Keratinocyte (primary cell): ENCODE measurements at regions not wholly inside any gene's neighbourhood (a gene's known extent, or its start where the extent isn't known, plus 50 kb on each side); places are given as distances from the start of the nearest gene placed in this dataset.

Experiments used
- DNase-seq: peaks from one replicate; pipeline ENCODE4 v3.0.0-alpha.2; 2011; ENCODE audit warnings: low read depth, missing footprints, low spot score
- FAIRE-seq: peaks from 2 replicates; lab custom pipeline; 2011; peaks lifted over from hg19 to GRCh38; lab: Jason Lieb, UNC
- H2AFZ ChIP-seq: 2 replicates; pipeline ENCODE4 v1.6.0; 2012; ENCODE audit warnings: low read length, control low read depth, inconsistent platforms; ENCODE audit not compliant: control insufficient read depth
- H3K27ac ChIP-seq: 2 replicates; pipeline ENCODE4 v1.5.1; 2011; ENCODE audit warnings: low read length; ENCODE audit not compliant: control insufficient read depth, insufficient read depth
- H3K27me3 ChIP-seq: 3 replicates; pipeline ENCODE4 v1.6.0; 2011; ENCODE audit warnings: low read length; ENCODE audit not compliant: control insufficient read depth, insufficient read depth; ENCODE audit errors: extremely low read depth
- H3K36me3 ChIP-seq, 2 experiments: 2 replicates in 1 of 2; 3 replicates in 1 of 2; pipeline ENCODE4 v1.5.1; 2011; ENCODE audit warnings: low read length in 2 of 2, mild to moderate bottlenecking in 1 of 2; ENCODE audit not compliant: control insufficient read depth in 2 of 2, insufficient read depth in 2 of 2; ENCODE audit errors: extremely low read depth in 1 of 2
- H3K4me1 ChIP-seq: 3 replicates; pipeline ENCODE4 v1.5.1; 2011; ENCODE audit warnings: low read length; ENCODE audit not compliant: control insufficient read depth, insufficient read depth; ENCODE audit errors: extremely low read depth
- H3K4me2 ChIP-seq: 3 replicates; pipeline ENCODE4 v1.6.0; 2011; ENCODE audit warnings: low read depth, low read length; ENCODE audit not compliant: control insufficient read depth, insufficient read depth; ENCODE audit errors: extremely low read depth
- H3K4me3 ChIP-seq, 3 experiments: fragments of 200-600 bp in 1 of 3; sonication (generic) in 1 of 3; 2 replicates in 2 of 3; 3 replicates in 1 of 3; pipeline ENCODE4 v1.5.1; 2011 to 2016; ENCODE audit warnings: low read length in 3 of 3, mild to moderate bottlenecking in 3 of 3, control low read depth in 2 of 3, inconsistent platforms in 1 of 3, low read depth in 1 of 3, mixed read lengths in 1 of 3, mixed run types in 1 of 3, moderate library complexity in 1 of 3; ENCODE audit not compliant: control insufficient read depth in 2 of 3, insufficient read depth in 2 of 3; ENCODE audit errors: extremely low read depth in 1 of 3
- H3K79me2 ChIP-seq: 2 replicates; pipeline ENCODE4 v1.6.0; 2012; ENCODE audit warnings: low read length; ENCODE audit not compliant: control insufficient read depth, insufficient read depth
- H3K9ac ChIP-seq: 3 replicates; pipeline ENCODE4 v1.6.0; 2011; ENCODE audit warnings: low read length; ENCODE audit not compliant: control insufficient read depth, insufficient read depth; ENCODE audit errors: extremely low read depth
- H3K9me1 ChIP-seq: 3 replicates; pipeline ENCODE4 v1.6.0; 2011; ENCODE audit warnings: low read length; ENCODE audit not compliant: control insufficient read depth, insufficient read depth; ENCODE audit errors: extremely low read depth
- H3K9me3 ChIP-seq: 2 replicates; pipeline ENCODE4 v1.5.1; 2012; ENCODE audit warnings: low read depth, low read length; ENCODE audit not compliant: control insufficient read depth
- H4K20me1 ChIP-seq: 3 replicates; pipeline ENCODE4 v1.6.0; 2011; ENCODE audit warnings: low read length; ENCODE audit not compliant: control insufficient read depth, insufficient read depth; ENCODE audit errors: extremely low read depth
- EZH2 ChIP-seq: IDR thresholded peaks from one replicate; pipeline ENCODE4 v1.6.1; 2012; ENCODE audit warnings: inconsistent platforms, mild to moderate bottlenecking, low read length, moderate library complexity
- dilution Hi-C: fragments of 300-500 bp; cut with MboI; formaldehyde crosslinking; loops from one replicate; pipeline ENCODE4 v1.7.0; 2020; ENCODE audit warnings: low sequenced_read_pairs; ENCODE audit not compliant: extremely low pct_ligation_motif_present
- TF ChIP-seq, protein P1 (sequence below), 3 experiments: IDR thresholded peaks in 1 of 3; conservative IDR thresholded peaks in 1 of 3; optimal IDR thresholded peaks in 1 of 3; 2 replicates in 2 of 3; 3 replicates in 1 of 3; pipeline versions ENCODE3 to v1.5.1; 2011; ENCODE audit warnings: low read length in 3 of 3, mild to moderate bottlenecking in 3 of 3, moderate library complexity in 2 of 3, control low read depth in 1 of 3, inconsistent platforms in 1 of 3; ENCODE audit not compliant: insufficient read depth in 2 of 3; ENCODE audit errors: extremely low read depth in 1 of 3

GRCh38 chr2:120959426-120959825 lies 223.8 kb downstream of the GLI2 start:
- no peaks in the 10 kb centered on the region for H3K36me3 ChIP-seq
- H4K20me1 ChIP-seq, result no peaks in the 10 kb centered on the region
- H3K4me1 ChIP-seq, result peaks cover 17% of the 10 kb centered on the region
- no peak for TF ChIP-seq EZH2
- TF ChIP-seq, protein P1, sequence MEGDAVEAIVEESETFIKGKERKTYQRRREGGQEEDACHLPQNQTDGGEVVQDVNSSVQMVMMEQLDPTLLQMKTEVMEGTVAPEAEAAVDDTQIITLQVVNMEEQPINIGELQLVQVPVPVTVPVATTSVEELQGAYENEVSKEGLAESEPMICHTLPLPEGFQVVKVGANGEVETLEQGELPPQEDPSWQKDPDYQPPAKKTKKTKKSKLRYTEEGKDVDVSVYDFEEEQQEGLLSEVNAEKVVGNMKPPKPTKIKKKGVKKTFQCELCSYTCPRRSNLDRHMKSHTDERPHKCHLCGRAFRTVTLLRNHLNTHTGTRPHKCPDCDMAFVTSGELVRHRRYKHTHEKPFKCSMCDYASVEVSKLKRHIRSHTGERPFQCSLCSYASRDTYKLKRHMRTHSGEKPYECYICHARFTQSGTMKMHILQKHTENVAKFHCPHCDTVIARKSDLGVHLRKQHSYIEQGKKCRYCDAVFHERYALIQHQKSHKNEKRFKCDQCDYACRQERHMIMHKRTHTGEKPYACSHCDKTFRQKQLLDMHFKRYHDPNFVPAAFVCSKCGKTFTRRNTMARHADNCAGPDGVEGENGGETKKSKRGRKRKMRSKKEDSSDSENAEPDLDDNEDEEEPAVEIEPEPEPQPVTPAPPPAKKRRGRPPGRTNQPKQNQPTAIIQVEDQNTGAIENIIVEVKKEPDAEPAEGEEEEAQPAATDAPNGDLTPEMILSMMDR (optimal IDR thresholded peaks at IDR 0.05 in 1 of 3, IDR thresholded peaks at IDR 0.05 in 1 of 3, conservative IDR thresholded peaks at IDR 0.05 in 1 of 3; ENCODE audit: extremely low read depth in 1 of 3, insufficient read depth in 2 of 3, low read length in 3 of 3), result no peak
- peak overlapping the region in 1 of 3 experiments; percentile 23 for H3K4me3 ChIP-seq
- H3K79me2 ChIP-seq, result no peaks in the 10 kb centered on the region
- no peak overlapping the region for H3K27ac ChIP-seq
- H3K4me2 ChIP-seq, result peak overlapping the region; percentile 65
- no peaks in the 10 kb centered on the region for H3K9me1 ChIP-seq
- no peaks in the 10 kb centered on the region for H3K9me3 ChIP-seq
- H2AFZ ChIP-seq, result no peak overlapping the region
- no peak for DNase-seq
- dilution Hi-C loops, result no loop called here
- peaks cover 30% of the 10 kb centered on the region for H3K27me3 ChIP-seq
- peak overlapping the region; percentile 5 for H3K9ac ChIP-seq
- FAIRE-seq, result peak; percentile 46

GRCh38 chr2:120960770-120961366 lies 225.2 kb downstream of the GLI2 start:
- no peaks in the 10 kb centered on the region for H4K20me1 ChIP-seq
- no peak overlapping the region for H3K4me2 ChIP-seq
- H2AFZ ChIP-seq, result no peak overlapping the region
- DNase-seq (no peak), FAIRE-seq (no peak)
- H3K4me3 ChIP-seq, result no peak overlapping the region
- H3K9ac ChIP-seq, result no peak overlapping the region
- H3K4me1 ChIP-seq, result peaks cover 17% of the 10 kb centered on the region
- H3K79me2 ChIP-seq, result no peaks in the 10 kb centered on the region
- no peaks in the 10 kb centered on the region for H3K9me1 ChIP-seq
- no peak for TF ChIP-seq EZH2
- TF ChIP-seq, protein P1 (optimal IDR thresholded peaks at IDR 0.05 in 1 of 3, IDR thresholded peaks at IDR 0.05 in 1 of 3, conservative IDR thresholded peaks at IDR 0.05 in 1 of 3; ENCODE audit: extremely low read depth in 1 of 3, insufficient read depth in 2 of 3, low read length in 3 of 3), result no peak
- dilution Hi-C loops, result no loop called here
- no peaks in the 10 kb centered on the region for H3K9me3 ChIP-seq
- H3K36me3 ChIP-seq, result no peaks in the 10 kb centered on the region
- peaks cover 24% of the 10 kb centered on the region for H3K27me3 ChIP-seq
- no peak overlapping the region for H3K27ac ChIP-seq
